H1 (cell line): ENCODE measurements at regions not wholly inside any gene's neighbourhood (a gene's known extent, or its start where the extent isn't known, plus 50 kb on each side); places are given as distances from the start of the nearest gene placed in this dataset.
A peak's percentile ranks its signal among the peaks of the same experiment; 100 is the strongest.

Experiments used
- CTCF ChIA-PET: fragments of 300-600 bp; sonication (Branson Sonifier 250); formaldehyde crosslinking; loops from one replicate; lab custom pipeline; 2021; ENCODE audit not compliant: partially characterized antibody; lab: Charles Lee
- POLR2A ChIA-PET: fragments of 300-600 bp; sonication (Branson Sonifier 250); formaldehyde crosslinking; loops from one replicate; lab custom pipeline; 2021; ENCODE audit warnings: inconsistent platforms; ENCODE audit not compliant: partially characterized antibody; lab: Charles Lee
- DNase-seq, 2 experiments: peaks; one replicate each; pipeline versions ENCODE4 v3.0.0 to v3.0.0-alpha.2; 2010 to 2022; ENCODE audit warnings: low spot score in 2 of 2, low read depth in 1 of 2, mixed read lengths in 1 of 2
- FAIRE-seq: peaks from 2 replicates; lab custom pipeline; 2011; peaks lifted over from hg19 to GRCh38; lab: Jason Lieb, UNC
- H2AFZ ChIP-seq: 2 replicates; pipeline ENCODE4 v1.8.1; 2012; ENCODE audit warnings: low read length, inconsistent platforms
- H2AK5ac ChIP-seq: 2 replicates; pipeline ENCODE4 v1.6.1; 2013; ENCODE audit warnings: low read depth, low read length
- H2BK120ac ChIP-seq: replicated peaks from 2 replicates; pipeline ENCODE3; 2013; ENCODE audit warnings: low read depth, low read length, inconsistent platforms
- H2BK12ac ChIP-seq: 2 replicates; pipeline ENCODE4 v1.6.1; 2013; ENCODE audit warnings: low read depth, low read length
- H2BK15ac ChIP-seq: 2 replicates; pipeline ENCODE4 v1.6.1; 2013; ENCODE audit warnings: low read length
- H2BK20ac ChIP-seq: 2 replicates; pipeline ENCODE4 v1.6.1; 2013; ENCODE audit warnings: low read length
- H2BK5ac ChIP-seq: 2 replicates; pipeline ENCODE4 v1.6.1; 2013; ENCODE audit warnings: low read depth, low read length
- H3K14ac ChIP-seq: 2 replicates; pipeline ENCODE4 v1.6.1; 2013; ENCODE audit warnings: inconsistent platforms; ENCODE audit not compliant: insufficient read length
- H3K18ac ChIP-seq: 2 replicates; pipeline ENCODE4 v1.6.1; 2013; ENCODE audit warnings: low read length; ENCODE audit errors: extremely low read depth
- H3K23ac ChIP-seq: 2 replicates; pipeline ENCODE4 v1.6.1; 2013; ENCODE audit warnings: inconsistent platforms; ENCODE audit not compliant: insufficient read length
- H3K23me2 ChIP-seq: 2 replicates; pipeline ENCODE4 v1.6.1; 2013; ENCODE audit warnings: low read depth, low read length
- H3K27ac ChIP-seq: 2 replicates; pipeline ENCODE4 v1.6.1; 2011; ENCODE audit warnings: low read depth, low read length, inconsistent platforms
- H3K27me3 ChIP-seq, 4 experiments: replicated peaks in 1 of 4; 1 replicate in 1 of 4; 2 replicates in 3 of 4; pipeline versions ENCODE4 v1.6.1 to v1.8.1; 2011 to 2013; ENCODE audit warnings: low read length in 3 of 4, mild to moderate bottlenecking in 3 of 4, inconsistent platforms in 2 of 4, mixed read lengths in 2 of 4, moderate library complexity in 1 of 4; ENCODE audit not compliant: control insufficient read depth in 3 of 4, insufficient read depth in 3 of 4; ENCODE audit errors: extremely low read depth in 1 of 4
- H3K36me3 ChIP-seq, 4 experiments: 2 replicates each; pipeline versions ENCODE4 v1.6.1 to v1.8.1; 2011 to 2013; ENCODE audit warnings: mild to moderate bottlenecking in 4 of 4, low read length in 3 of 4, moderate library complexity in 2 of 4, control low read depth in 1 of 4, inconsistent platforms in 1 of 4; ENCODE audit not compliant: insufficient read depth in 4 of 4, control insufficient read depth in 2 of 4
- H3K4ac ChIP-seq: replicated peaks from 2 replicates; pipeline ENCODE3; 2013; ENCODE audit warnings: low read length, low read depth, mixed read lengths, inconsistent platforms; ENCODE audit not compliant: insufficient read length
- H3K4me1 ChIP-seq, 4 experiments: replicated peaks in 1 of 4; 1 replicate in 1 of 4; 2 replicates in 3 of 4; pipeline versions ENCODE4 v1.6.1 to v1.8.1; 2011 to 2013; ENCODE audit warnings: low read length in 3 of 4, inconsistent platforms in 2 of 4, mixed read lengths in 1 of 4; ENCODE audit not compliant: insufficient read depth in 4 of 4, control insufficient read depth in 3 of 4
- H3K4me2 ChIP-seq, 2 experiments: 2 replicates each; pipeline versions ENCODE4 v1.6.1 to v1.8.1; 2011 to 2013; ENCODE audit warnings: low read depth in 2 of 2, low read length in 2 of 2, control low read depth in 1 of 2, inconsistent platforms in 1 of 2, mild to moderate bottlenecking in 1 of 2; ENCODE audit not compliant: insufficient read depth in 1 of 2
- H3K4me3 ChIP-seq, 4 experiments: fragments of 200-600, 300-600 bp in 1 of 4; sonication (generic), shearing (Covaris generic), sonication (Bioruptor Twin) in 1 of 4; 2 replicates each; pipeline versions ENCODE4 v1.5.1 to v1.8.1; 2011 to 2016; ENCODE audit warnings: low read length in 4 of 4, low read depth in 3 of 4, control low read depth in 2 of 4, inconsistent platforms in 2 of 4, mild to moderate bottlenecking in 2 of 4, mixed read lengths in 1 of 4, moderate library complexity in 1 of 4; ENCODE audit not compliant: insufficient read depth in 2 of 4; ENCODE audit errors: extremely low read depth in 1 of 4
- H3K56ac ChIP-seq: replicated peaks from 2 replicates; pipeline ENCODE3; 2013; ENCODE audit warnings: low read depth, mild to moderate bottlenecking, mixed read lengths, low read length, inconsistent platforms; ENCODE audit not compliant: insufficient read length
- H3K79me1 ChIP-seq: 2 replicates; pipeline ENCODE4 v1.6.1; 2013; ENCODE audit warnings: low read depth, low read length, control low read depth
- H3K79me2 ChIP-seq, 2 experiments: 2 replicates each; pipeline versions ENCODE4 v1.6.1 to v1.8.1; 2012 to 2013; ENCODE audit warnings: low read length in 2 of 2, mild to moderate bottlenecking in 2 of 2, inconsistent platforms in 1 of 2; ENCODE audit not compliant: insufficient read depth in 2 of 2, control insufficient read depth in 1 of 2
- H3K9ac ChIP-seq, 4 experiments: replicated peaks in 1 of 4; 1 replicate in 1 of 4; 2 replicates in 3 of 4; pipeline versions ENCODE4 v1.6.1 to v1.8.1; 2011 to 2013; ENCODE audit warnings: low read depth in 3 of 4, low read length in 3 of 4, control low read depth in 2 of 4, mild to moderate bottlenecking in 2 of 4, moderate library complexity in 2 of 4, inconsistent platforms in 1 of 4; ENCODE audit errors: extremely low read depth in 1 of 4
- H3K9me3 ChIP-seq, 2 experiments: 2 replicates each; pipeline versions ENCODE4 v1.6.1 to v1.8.1; 2012 to 2013; ENCODE audit warnings: mild to moderate bottlenecking in 2 of 2, moderate library complexity in 2 of 2, control low read depth in 1 of 2, inconsistent platforms in 1 of 2, low read depth in 1 of 2, low read length in 1 of 2, mixed read lengths in 1 of 2; ENCODE audit not compliant: insufficient read depth in 2 of 2
- H4K20me1 ChIP-seq, 2 experiments: replicated peaks in 1 of 2; 2 replicates each; pipeline versions ENCODE3 to v1.8.1; 2011 to 2013; ENCODE audit warnings: inconsistent platforms in 2 of 2, low read length in 2 of 2, mild to moderate bottlenecking in 1 of 2; ENCODE audit not compliant: insufficient read depth in 2 of 2, control insufficient read depth in 1 of 2
- H4K5ac ChIP-seq: 2 replicates; pipeline ENCODE4 v1.6.1; 2013; ENCODE audit warnings: low read length, low read depth, mixed read lengths, inconsistent platforms; ENCODE audit not compliant: insufficient read length
- H4K8ac ChIP-seq: 2 replicates; pipeline ENCODE4 v1.8.0; 2013; ENCODE audit warnings: mild to moderate bottlenecking, moderate library complexity, low read length, inconsistent platforms; ENCODE audit not compliant: insufficient read depth; ENCODE audit errors: extremely low read depth
- H4K91ac ChIP-seq: replicated peaks from 2 replicates; pipeline ENCODE3; 2013; ENCODE audit warnings: low read length, mixed read lengths, inconsistent platforms; ENCODE audit not compliant: insufficient read length
- ASH2L ChIP-seq: fragments of 200-600, 300-600 bp; sonication (generic); IDR thresholded peaks from one replicate; pipeline ENCODE4 v1.7.1; 2017; ENCODE audit warnings: low read length
- CREB1 ChIP-seq: IDR thresholded peaks from 2 replicates; pipeline ENCODE4 v1.6.1; 2012; ENCODE audit warnings: inconsistent platforms
- GTF2F1 ChIP-seq: IDR thresholded peaks from 2 replicates; pipeline ENCODE4 v1.6.1; 2012; ENCODE audit warnings: low read depth, low read length, improper control_type of control experiment, borderline replicate concordance
- JUN ChIP-seq: IDR thresholded peaks from 2 replicates; pipeline ENCODE4 v1.6.1; 2011; ENCODE audit warnings: low read depth, mild to moderate bottlenecking, improper control_type of control experiment, low read length
- JUND ChIP-seq: IDR thresholded peaks from 2 replicates; pipeline ENCODE4 v1.6.1; 2011; ENCODE audit warnings: mild to moderate bottlenecking, improper control_type of control experiment, low read length
- KDM4A ChIP-seq: IDR thresholded peaks from one replicate; pipeline ENCODE4 v1.7.1; 2012; ENCODE audit warnings: low read depth, mild to moderate bottlenecking, moderate library complexity, low read length, inconsistent platforms; ENCODE audit not compliant: severe bottlenecking
- MAFK ChIP-seq: IDR thresholded peaks from 2 replicates; pipeline ENCODE4 v1.6.1; 2012; ENCODE audit warnings: low read depth, mild to moderate bottlenecking, improper control_type of control experiment, low read length
- POLR2A ChIP-seq, 2 experiments: IDR thresholded peaks; 1 replicate in 1 of 2; 2 replicates in 1 of 2; pipeline ENCODE4 v1.6.1; 2011; ENCODE audit warnings: low read depth in 2 of 2, low read length in 2 of 2, mild to moderate bottlenecking in 2 of 2; ENCODE audit errors: control extremely low read depth in 1 of 2
- RBBP5 ChIP-seq: IDR thresholded peaks from 2 replicates; pipeline ENCODE4 v1.7.1; 2012; ENCODE audit warnings: low read depth, mild to moderate bottlenecking, inconsistent platforms, low read length, moderate library complexity, borderline replicate concordance
- RFX5 ChIP-seq: IDR thresholded peaks from 2 replicates; pipeline ENCODE4 v1.6.1; 2011; ENCODE audit warnings: low read depth, low read length, improper control_type of control experiment, borderline replicate concordance
- SAP30 ChIP-seq: fragments of 300-600 bp; sonication (generic); IDR thresholded peaks from 2 replicates; pipeline ENCODE4 v1.7.1; 2012; ENCODE audit warnings: low read length, moderate library complexity, mild to moderate bottlenecking, inconsistent platforms; ENCODE audit not compliant: insufficient read depth, insufficient replicate concordance
- SIN3A ChIP-seq, 2 experiments: IDR thresholded peaks in 1 of 2; conservative IDR thresholded peaks in 1 of 2; 2 replicates each; pipeline ENCODE4 v1.6.1; 2011 to 2012; ENCODE audit warnings: low read length in 2 of 2, improper control_type of control experiment in 1 of 2, low read depth in 1 of 2, mild to moderate bottlenecking in 1 of 2
- SP4 ChIP-seq: IDR thresholded peaks from 2 replicates; pipeline ENCODE4 v1.6.1; 2012; ENCODE audit warnings: low read length, inconsistent platforms
- SUZ12 ChIP-seq: fragments of 200-600 bp; sonication (generic); IDR thresholded peaks from 2 replicates; pipeline ENCODE4 v1.6.1; 2012; ENCODE audit warnings: mild to moderate bottlenecking, inconsistent platforms, low read length, moderate library complexity, mixed read lengths
- TAF7 ChIP-seq: optimal IDR thresholded peaks from 2 replicates; pipeline ENCODE3; 2011; ENCODE audit warnings: low read depth, mild to moderate bottlenecking, inconsistent platforms, low read length, moderate library complexity, borderline replicate concordance
- TCF12 ChIP-seq: IDR thresholded peaks from 2 replicates; pipeline ENCODE4 v1.6.1; 2011; ENCODE audit warnings: low read depth, mild to moderate bottlenecking, low read length
- WGBS, 2 experiments: shearing (Covaris generic) in 1 of 2; methylation state at CpG; one replicate each; pipeline versions ENCODE4 v1.1.6 to v1.1.7; 2013 to 2015; ENCODE audit warnings: low lambda C conversion rate in 2 of 2, mixed read lengths in 2 of 2, inconsistent platforms in 1 of 2, low coverage in 1 of 2, missing lambda C conversion rate in 1 of 2; ENCODE audit not compliant: insufficient replicate concordance in 2 of 2, insufficient coverage in 1 of 2, insufficient read length in 1 of 2; ENCODE audit errors: extremely low coverage in 1 of 2, missing lambda C conversion rate in 1 of 2; 5-methylcytosine and 5-hydroxymethylcytosine counted together

DNA sequence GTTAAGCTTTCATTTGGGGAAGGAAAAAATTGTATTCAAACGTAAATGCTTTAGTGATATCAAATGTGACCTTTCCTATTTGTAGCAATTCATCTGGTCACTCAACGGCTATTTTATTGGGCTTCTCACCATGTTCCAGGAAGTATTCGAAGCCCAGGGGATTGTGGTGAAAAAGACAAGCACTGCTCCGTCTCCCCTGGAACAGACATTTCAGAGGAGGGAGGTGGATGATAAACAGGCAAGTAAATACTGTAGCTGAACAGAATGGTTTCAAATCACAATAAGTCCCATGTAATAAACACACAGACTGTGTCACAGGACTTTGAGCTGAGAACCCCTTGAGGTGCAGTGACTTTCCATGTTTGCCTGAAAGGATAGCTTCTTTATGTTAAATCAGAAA, 464.7 kb upstream of the HNRNPA3 start:
- H2AK5ac ChIP-seq: no peak overlapping the region
- WGBS, 2 experiments: 76% methylated on average over 4 of the region's 4 CpGs; no CpG with 5 or more reads in 1 of the 2 experiments
- H3K4me2 ChIP-seq: no peak overlapping the region
- no peak overlapping the region for H2BK5ac ChIP-seq
- no peaks in the 10 kb centered on the region for H4K20me1 ChIP-seq
- no peak overlapping the region for H3K9ac ChIP-seq
- no peaks in the 10 kb centered on the region for H3K23me2 ChIP-seq
- H3K4ac ChIP-seq: no peak overlapping the region
- no peak overlapping the region for H2BK20ac ChIP-seq
- no peak overlapping the region for H4K91ac ChIP-seq
- H3K79me1 ChIP-seq: no peaks in the 10 kb centered on the region
- H3K36me3 ChIP-seq: no peaks in the 10 kb centered on the region
- H3K18ac ChIP-seq: peak overlapping the region; percentile 21; the same call in 1 of the 2 replicates
- no peak overlapping the region for H2AFZ ChIP-seq
- no peak for DNase-seq
- no peaks in the 10 kb centered on the region for H3K79me2 ChIP-seq
- ChIA-PET CTCF (interaction anchor here (0.5 to 1.9 kb wide), 10 partner anchors 8 to 207 kb away, joined by 3 to 5 read pairs (median 3); no protein-coding TSS in a partner anchor), POLR2A (interaction anchor here (1.4 kb wide), 1 partner anchor 72 kb away, joined by 4 read pairs; no protein-coding TSS in a partner anchor)
- H3K56ac ChIP-seq: no peak overlapping the region
- H3K27me3 ChIP-seq: no peaks in the 10 kb centered on the region
- peaks cover 3 to 26% (median 11%) of the 10 kb centered on the region in 4 experiments; a peak in 6 of 7 replicates for H3K4me1 ChIP-seq
- peak overlapping the region; percentile 6; the same call in 1 of the 2 replicates for H2BK12ac ChIP-seq
- no peak overlapping the region for H3K14ac ChIP-seq
- H3K9me3 ChIP-seq: no peaks in the 10 kb centered on the region
- H4K8ac ChIP-seq: no peak overlapping the region
- H4K5ac ChIP-seq: no peak overlapping the region
- peak overlapping the region; percentile 7 for H2BK120ac ChIP-seq
- H2BK15ac ChIP-seq: no peak overlapping the region
- H3K27ac ChIP-seq: no peak overlapping the region
- no peak overlapping the region for H3K23ac ChIP-seq
- FAIRE-seq: no peak
- no peak overlapping the region for H3K4me3 ChIP-seq
- TF ChIP-seq RBBP5: no peak
- no peak for TF ChIP-seq SAP30
- TF ChIP-seq RFX5: no peak
- no peak for TF ChIP-seq KDM4A
- no peak for TF ChIP-seq JUND
- no peak for TF ChIP-seq SP4
- no peak for TF ChIP-seq POLR2A (IDR thresholded peaks at IDR 0.05; ENCODE audit: control extremely low read depth in 1 of 2, low read depth in 2 of 2, low read length in 2 of 2)
- no peak for TF ChIP-seq TCF12
- TF ChIP-seq GTF2F1: no peak
- TF ChIP-seq MAFK: no peak
- no peak for TF ChIP-seq ASH2L
- TF ChIP-seq SIN3A (conservative IDR thresholded peaks at IDR 0.05 in 1 of 2, IDR thresholded peaks at IDR 0.05 in 1 of 2; ENCODE audit: low read depth in 1 of 2, low read length in 2 of 2): no peak
- no peak for TF ChIP-seq CREB1
- TF ChIP-seq TAF7: no peak
- no peak for TF ChIP-seq SUZ12
- no peak for TF ChIP-seq JUN
